NCI-H2196 treated with DMSO at 0.1 percent for 48 hours (cell line): ENCODE measurements at regions not wholly inside any gene's neighbourhood (a gene's known extent, or its start where the extent isn't known, plus 50 kb on each side); places are given as distances from the start of the nearest gene placed in this dataset.
"Not testable (repeated sequence)": the region's sequence is repeated elsewhere in the genome, so short reads cannot be mapped to it uniquely, and the experiment has no call there.

Source experiments
- DNase-seq: peaks from one replicate; lab custom pipeline; 2025; ENCODE audit not compliant: unreplicated experiment; lab: John Stamatoyannopoulos, UW

- DNase-seq: no peak
Measured at GRCh38 chr5:36389245-36389644, 87.5 kb upstream of the RANBP3L start.

GRCh38 chr5:36390640-36391039, 88.9 kb upstream of the RANBP3L start:
- DNase-seq: no peak

- DNase-seq: no peak
Measured at GRCh38 chr5:36392186-36392585, 90.5 kb upstream of the RANBP3L start.

- DNase-seq: no peak
Measured at GRCh38 chr5:36392818-36393217, 91.1 kb upstream of the RANBP3L start.

GRCh38 chr5:36393656-36394428, 92.1 kb upstream of the RANBP3L start:
- DNase-seq: no peak

GRCh38 chr5:36395260-36395659, 93.6 kb upstream of the RANBP3L start:
- no peak for DNase-seq

GRCh38 chr5:36395947-36396346, 94.2 kb upstream of the RANBP3L start:
- DNase-seq: not testable (repeated sequence)

- no peak for DNase-seq
Measured at GRCh38 chr5:36396640-36397039, 94.9 kb upstream of the RANBP3L start.

GRCh38 chr5:36397901-36398536, 96.3 kb upstream of the RANBP3L start:
- no peak for DNase-seq

- DNase-seq: no peak
Measured at GRCh38 chr5:36402512-36402906, 100.8 kb upstream of the RANBP3L start.

GRCh38 chr5:36403632-36404311, 102.1 kb upstream of the RANBP3L start:
- DNase-seq: no peak

- no peak for DNase-seq
Measured at GRCh38 chr5:36406023-36406422, 104.3 kb upstream of the RANBP3L start.

GRCh38 chr5:36407396-36407795, 105.7 kb upstream of the RANBP3L start:
- DNase-seq: no peak

GRCh38 chr5:36409711-36410110, 108.0 kb upstream of the RANBP3L start:
- DNase-seq: not testable (repeated sequence)

- DNase-seq: not testable (repeated sequence)
Measured at GRCh38 chr5:36410672-36411071, 109.0 kb upstream of the RANBP3L start.

GRCh38 chr5:36414869-36415282, 113.2 kb upstream of the RANBP3L start:
- peak; percentile 8 for DNase-seq

- no peak for DNase-seq
Measured at GRCh38 chr5:36416605-36417004, 114.9 kb upstream of the RANBP3L start.

GRCh38 chr5:36417221-36417620, 115.5 kb upstream of the RANBP3L start:
- no peak for DNase-seq

- no peak for DNase-seq
Measured at GRCh38 chr5:36417668-36418067, 116.0 kb upstream of the RANBP3L start.

- DNase-seq: no peak
Measured at GRCh38 chr5:36418152-36418979, 116.7 kb upstream of the RANBP3L start.

GRCh38 chr5:36421256-36421655, 119.6 kb upstream of the RANBP3L start:
- DNase-seq: no peak
